HepG2 (cell line): ENCODE measurements at regions not wholly inside any gene's neighbourhood (a gene's known extent, or its start where the extent isn't known, plus 50 kb on each side); places are given as distances from the start of the nearest gene placed in this dataset.

Source experiments
- ATAC-seq: fragments of 200-7000 bp; cut with Tn5 transposase; 3 replicates; pipeline ENCODE4 v1.9.1; 2020; ENCODE audit warnings: mild to moderate bottlenecking, moderate library complexity
- BruUV-seq: library from RNA; stranded (reverse); fragments of 400-500 nt; replicated peaks from 2 replicates; lab custom pipeline; 2021; lab: Mats Ljungman, UMichigan
- CTCF ChIA-PET: fragments of 300-600 bp; formaldehyde crosslinking; extraction: SDS; loops from one replicate; lab custom pipeline; 2021; ENCODE audit warnings: low total read pairs, inconsistent platforms, low intra/inter-chr PET ratio; lab: Yijun Ruan, JAX
- POLR2A ChIA-PET: fragments of 350-600 bp; sonication (Branson Sonifier 250); formaldehyde crosslinking; loops from one replicate; lab custom pipeline; 2020; ENCODE audit warnings: antibody characterized with exemption, inconsistent platforms; lab: Yijun Ruan, JAX
- DNase-seq: peaks from one replicate; pipeline ENCODE4 v3.0.0-alpha.2; 2015; ENCODE audit warnings: low spot score
- FAIRE-seq: peaks from 3 replicates; lab custom pipeline; 2011; peaks lifted over from hg19 to GRCh38; lab: Jason Lieb, UNC
- H2AFZ ChIP-seq: one replicate; pipeline ENCODE4 v1.6.1; 2011; ENCODE audit warnings: low read length, inconsistent platforms
- H3K27ac ChIP-seq: fragments of 300-600 bp; 3 replicates; pipeline ENCODE4 v1.8.0; 2011; ENCODE audit warnings: mixed run types, mild to moderate bottlenecking, mixed read lengths, low read length, inconsistent platforms; ENCODE audit not compliant: insufficient read depth; ENCODE audit errors: extremely low read length
- H3K27me3 ChIP-seq, 2 experiments: fragments of 200-600 bp in 1 of 2; 2 replicates in 1 of 2; 3 replicates in 1 of 2; pipeline versions ENCODE4 v1.6.0 to v1.8.0; 2011; ENCODE audit warnings: low read length in 2 of 2, mild to moderate bottlenecking in 2 of 2, moderate library complexity in 2 of 2, inconsistent platforms in 1 of 2; ENCODE audit not compliant: insufficient read depth in 2 of 2, control insufficient read depth in 1 of 2
- H3K36me3 ChIP-seq, 2 experiments: fragments of 200-600 bp in 1 of 2; replicated peaks in 1 of 2; 2 replicates in 1 of 2; 3 replicates in 1 of 2; pipeline versions ENCODE4 v1.5.1 to v1.8.0; 2011; ENCODE audit warnings: low read length in 2 of 2, inconsistent platforms in 1 of 2; ENCODE audit not compliant: insufficient read depth in 2 of 2, control insufficient read depth in 1 of 2
- H3K4me1 ChIP-seq: 2 replicates; pipeline ENCODE4 v1.5.1; 2012; ENCODE audit warnings: low read length, inconsistent platforms; ENCODE audit not compliant: insufficient read depth
- H3K4me2 ChIP-seq: 2 replicates; pipeline ENCODE4 v1.6.0; 2011; ENCODE audit warnings: low read depth, low read length, inconsistent platforms
- H3K4me3 ChIP-seq, 3 experiments: fragments of 200-600 bp in 1 of 3; sonication (generic), shearing (Covaris generic) in 1 of 3; replicated peaks in 1 of 3; 2 replicates each; pipeline ENCODE4 v1.5.1; 2011 to 2016; ENCODE audit warnings: low read length in 3 of 3, inconsistent platforms in 2 of 3, low read depth in 2 of 3, mild to moderate bottlenecking in 2 of 3, control low read depth in 1 of 3, mixed read lengths in 1 of 3; ENCODE audit not compliant: insufficient read depth in 1 of 3
- H3K79me2 ChIP-seq: one replicate; pipeline ENCODE4 v1.6.1; 2011; ENCODE audit warnings: low read length, inconsistent platforms; ENCODE audit not compliant: insufficient read depth
- H3K9ac ChIP-seq: 2 replicates; pipeline ENCODE4 v1.6.0; 2011; ENCODE audit warnings: mild to moderate bottlenecking, low read depth, low read length, inconsistent platforms; ENCODE audit not compliant: insufficient read depth
- H3K9me3 ChIP-seq: 2 replicates; pipeline ENCODE4 v1.5.1; 2012; ENCODE audit warnings: mild to moderate bottlenecking, low read length
- H4K20me1 ChIP-seq: 2 replicates; pipeline ENCODE4 v1.6.0; 2011; ENCODE audit warnings: inconsistent platforms, mild to moderate bottlenecking, low read length, moderate library complexity; ENCODE audit not compliant: insufficient read depth
- FOXM1 ChIP-seq: sonication (generic); formaldehyde crosslinking; IDR thresholded peaks from 2 replicates; pipeline ENCODE4 v1.5.0; 2020; ENCODE audit warnings: missing genetic modification reagents
- KAT7 ChIP-seq: IDR thresholded peaks from 2 replicates; pipeline ENCODE4 v1.6.1; 2018; ENCODE audit warnings: borderline replicate concordance, missing compliant biosample characterization
- KDM5A ChIP-seq: fragments of 200-600 bp; sonication (generic); IDR thresholded peaks from 2 replicates; pipeline ENCODE4 v1.7.0; 2018; ENCODE audit warnings: antibody characterized with exemption, mild to moderate bottlenecking, low read length, borderline replicate concordance
- KLF12 ChIP-seq: sonication (generic); formaldehyde crosslinking; IDR thresholded peaks from 2 replicates; pipeline ENCODE4 v1.4.0; 2020; ENCODE audit warnings: missing genetic modification reagents, borderline replicate concordance
- KMT2B ChIP-seq: IDR thresholded peaks from 2 replicates; pipeline ENCODE4 v1.6.1; 2016; ENCODE audit warnings: missing genetic modification reagents, missing compliant biosample characterization
- MXD1 ChIP-seq: sonication (generic); formaldehyde crosslinking; IDR thresholded peaks from 2 replicates; pipeline ENCODE4 v1.4.0; 2020; ENCODE audit warnings: mild to moderate bottlenecking, missing genetic modification reagents
- SKI ChIP-seq: fragments of 450-650 bp; IDR thresholded peaks from one replicate; pipeline ENCODE4 v1.6.1; 2018; ENCODE audit warnings: mild to moderate bottlenecking; ENCODE audit not compliant: partially characterized antibody
- YEATS2 ChIP-seq: sonication (generic); formaldehyde crosslinking; IDR thresholded peaks from 2 replicates; pipeline ENCODE4 v1.4.0; 2020; ENCODE audit warnings: missing genetic modification reagents, borderline replicate concordance
- ZC3H13 ChIP-seq: sonication (generic); formaldehyde crosslinking; IDR thresholded peaks from 2 replicates; pipeline ENCODE4 v1.8.1; 2023; ENCODE audit warnings: mild to moderate bottlenecking, missing genetic modification reagents, moderate library complexity
- ZNF124 ChIP-seq: sonication (generic); formaldehyde crosslinking; IDR thresholded peaks from 2 replicates; pipeline ENCODE4 v1.4.0; 2020; ENCODE audit warnings: missing genetic modification reagents
- ZNF138 ChIP-seq: sonication (generic); formaldehyde crosslinking; IDR thresholded peaks from 2 replicates; pipeline ENCODE4 v1.5.0; 2020; ENCODE audit warnings: mild to moderate bottlenecking, low read depth, missing genetic modification reagents
- ZNF280D ChIP-seq: sonication (generic); formaldehyde crosslinking; IDR thresholded peaks from 2 replicates; pipeline ENCODE4 v1.5.1; 2020; ENCODE audit warnings: mild to moderate bottlenecking, missing genetic modification reagents
- ZNF660 ChIP-seq: sonication (generic); formaldehyde crosslinking; IDR thresholded peaks from 2 replicates; pipeline ENCODE4 v1.5.1; 2020; ENCODE audit warnings: mild to moderate bottlenecking, low read depth, missing genetic modification reagents, borderline replicate concordance
- whole genome bisulfite sequencing: methylation state at CpG from one replicate; pipeline ENCODE4 v1.1.6; 2017; ENCODE audit warnings: low lambda C conversion rate; 5-methylcytosine and 5-hydroxymethylcytosine counted together
- in situ Hi-C: cut with HindIII; loops from 2 replicates; pipeline ENCODE4 v1.10.0; 2017; ENCODE audit warnings: low pct_unique_long_range_greater_than_20kb; ENCODE audit not compliant: extremely low pct_ligation_motif_present
- intact Hi-C: fragments of 100-400 bp; cut with micrococcal nuclease; formaldehyde crosslinking; loops from one replicate; pipeline ENCODE4 v1.10.0; 2022; ENCODE audit not compliant: unreplicated experiment
- TF ChIP-seq, protein P1 (sequence below): sonication (generic); formaldehyde crosslinking; IDR thresholded peaks from 2 replicates; pipeline ENCODE4 v1.4.0; 2020; ENCODE audit warnings: missing genetic modification reagents
- TF ChIP-seq, protein P2 (sequence below): IDR thresholded peaks from 2 replicates; pipeline ENCODE4 v1.4.0; 2020; ENCODE audit warnings: mild to moderate bottlenecking, missing genetic modification reagents
- TF ChIP-seq, protein P3 (sequence below): sonication (generic); formaldehyde crosslinking; IDR thresholded peaks from 2 replicates; pipeline ENCODE4 v1.5.1; 2020; ENCODE audit warnings: missing genetic modification reagents, mild to moderate bottlenecking, borderline replicate concordance

DNA sequence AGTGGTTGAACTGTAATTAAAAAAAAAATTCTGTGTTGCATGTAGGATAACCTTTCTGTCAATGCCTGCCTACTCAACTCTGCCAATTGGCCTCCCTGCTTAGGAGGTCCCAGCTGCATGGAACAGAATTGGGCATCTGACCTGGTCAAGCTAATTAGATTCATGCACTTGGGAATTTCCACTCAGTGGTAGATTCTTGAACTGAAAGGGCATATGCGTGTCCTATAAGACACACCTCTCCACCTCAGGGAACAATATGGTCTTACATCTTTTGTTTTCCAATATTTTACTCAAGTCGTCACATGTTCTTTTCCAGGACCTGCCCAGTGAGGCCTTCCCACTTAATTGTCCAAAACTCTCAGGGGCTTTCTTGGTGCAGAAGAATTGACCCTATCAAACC lies 68.1 kb upstream of the TLK1 start:
- CTCF ChIA-PET: no interaction called here
- WGBS: 60% methylated on average over 2 of the region's 2 CpGs
- Histone ChIP-seq H2AFZ (no peak overlapping the region), H3K4me3 (no peak overlapping the region), H4K20me1 (no peaks in the 10 kb centered on the region), H3K4me2 (no peak overlapping the region), H3K27ac (no peak overlapping the region), H3K4me1 (no peaks in the 10 kb centered on the region), H3K9ac (no peak overlapping the region), H3K36me3 (no peaks in the 10 kb centered on the region), H3K27me3 (peaks cover 0 to 7% of the 10 kb centered on the region in 2 experiments; a peak in 2 of 5 replicates), H3K9me3 (no peaks in the 10 kb centered on the region), H3K79me2 (no peaks in the 10 kb centered on the region)
- ATAC-seq (no peak), FAIRE-seq (no peak), DNase-seq (no peak)
- intact Hi-C loops (no loop called here), in situ Hi-C loops (no loop called here)
- BruUV-seq: no TSS peak
- POLR2A ChIA-PET: no interaction called here
- TF ChIP-seq KAT7 (CRISPR knock-in tag) (no peak), ZC3H13 (no peak), ZNF138 (CRISPR knock-in tag) (no peak), KMT2B (CRISPR knock-in tag) (no peak), KLF12 (CRISPR knock-in tag) (no peak), YEATS2 (CRISPR knock-in tag) (no peak), ZNF124 (CRISPR knock-in tag) (no peak), KDM5A (no peak), MXD1 (CRISPR knock-in tag) (no peak), SKI (no peak), FOXM1 (CRISPR knock-in tag) (no peak), ZNF280D (CRISPR knock-in tag) (no peak), ZNF660 (CRISPR knock-in tag) (no peak)
- TF ChIP-seq, protein P1, sequence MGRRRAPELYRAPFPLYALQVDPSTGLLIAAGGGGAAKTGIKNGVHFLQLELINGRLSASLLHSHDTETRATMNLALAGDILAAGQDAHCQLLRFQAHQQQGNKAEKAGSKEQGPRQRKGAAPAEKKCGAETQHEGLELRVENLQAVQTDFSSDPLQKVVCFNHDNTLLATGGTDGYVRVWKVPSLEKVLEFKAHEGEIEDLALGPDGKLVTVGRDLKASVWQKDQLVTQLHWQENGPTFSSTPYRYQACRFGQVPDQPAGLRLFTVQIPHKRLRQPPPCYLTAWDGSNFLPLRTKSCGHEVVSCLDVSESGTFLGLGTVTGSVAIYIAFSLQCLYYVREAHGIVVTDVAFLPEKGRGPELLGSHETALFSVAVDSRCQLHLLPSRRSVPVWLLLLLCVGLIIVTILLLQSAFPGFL (CRISPR knock-in tag): no peak
- TF ChIP-seq, protein P2, sequence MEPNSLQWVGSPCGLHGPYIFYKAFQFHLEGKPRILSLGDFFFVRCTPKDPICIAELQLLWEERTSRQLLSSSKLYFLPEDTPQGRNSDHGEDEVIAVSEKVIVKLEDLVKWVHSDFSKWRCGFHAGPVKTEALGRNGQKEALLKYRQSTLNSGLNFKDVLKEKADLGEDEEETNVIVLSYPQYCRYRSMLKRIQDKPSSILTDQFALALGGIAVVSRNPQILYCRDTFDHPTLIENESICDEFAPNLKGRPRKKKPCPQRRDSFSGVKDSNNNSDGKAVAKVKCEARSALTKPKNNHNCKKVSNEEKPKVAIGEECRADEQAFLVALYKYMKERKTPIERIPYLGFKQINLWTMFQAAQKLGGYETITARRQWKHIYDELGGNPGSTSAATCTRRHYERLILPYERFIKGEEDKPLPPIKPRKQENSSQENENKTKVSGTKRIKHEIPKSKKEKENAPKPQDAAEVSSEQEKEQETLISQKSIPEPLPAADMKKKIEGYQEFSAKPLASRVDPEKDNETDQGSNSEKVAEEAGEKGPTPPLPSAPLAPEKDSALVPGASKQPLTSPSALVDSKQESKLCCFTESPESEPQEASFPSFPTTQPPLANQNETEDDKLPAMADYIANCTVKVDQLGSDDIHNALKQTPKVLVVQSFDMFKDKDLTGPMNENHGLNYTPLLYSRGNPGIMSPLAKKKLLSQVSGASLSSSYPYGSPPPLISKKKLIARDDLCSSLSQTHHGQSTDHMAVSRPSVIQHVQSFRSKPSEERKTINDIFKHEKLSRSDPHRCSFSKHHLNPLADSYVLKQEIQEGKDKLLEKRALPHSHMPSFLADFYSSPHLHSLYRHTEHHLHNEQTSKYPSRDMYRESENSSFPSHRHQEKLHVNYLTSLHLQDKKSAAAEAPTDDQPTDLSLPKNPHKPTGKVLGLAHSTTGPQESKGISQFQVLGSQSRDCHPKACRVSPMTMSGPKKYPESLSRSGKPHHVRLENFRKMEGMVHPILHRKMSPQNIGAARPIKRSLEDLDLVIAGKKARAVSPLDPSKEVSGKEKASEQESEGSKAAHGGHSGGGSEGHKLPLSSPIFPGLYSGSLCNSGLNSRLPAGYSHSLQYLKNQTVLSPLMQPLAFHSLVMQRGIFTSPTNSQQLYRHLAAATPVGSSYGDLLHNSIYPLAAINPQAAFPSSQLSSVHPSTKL: no peak
- TF ChIP-seq, protein P3, sequence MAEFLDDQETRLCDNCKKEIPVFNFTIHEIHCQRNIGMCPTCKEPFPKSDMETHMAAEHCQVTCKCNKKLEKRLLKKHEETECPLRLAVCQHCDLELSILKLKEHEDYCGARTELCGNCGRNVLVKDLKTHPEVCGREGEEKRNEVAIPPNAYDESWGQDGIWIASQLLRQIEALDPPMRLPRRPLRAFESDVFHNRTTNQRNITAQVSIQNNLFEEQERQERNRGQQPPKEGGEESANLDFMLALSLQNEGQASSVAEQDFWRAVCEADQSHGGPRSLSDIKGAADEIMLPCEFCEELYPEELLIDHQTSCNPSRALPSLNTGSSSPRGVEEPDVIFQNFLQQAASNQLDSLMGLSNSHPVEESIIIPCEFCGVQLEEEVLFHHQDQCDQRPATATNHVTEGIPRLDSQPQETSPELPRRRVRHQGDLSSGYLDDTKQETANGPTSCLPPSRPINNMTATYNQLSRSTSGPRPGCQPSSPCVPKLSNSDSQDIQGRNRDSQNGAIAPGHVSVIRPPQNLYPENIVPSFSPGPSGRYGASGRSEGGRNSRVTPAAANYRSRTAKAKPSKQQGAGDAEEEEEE (CRISPR knock-in tag): no peak
